Activated naive CD8-positive, alpha-beta T cell treated with anti-CD3 and anti-CD28 coated beads, Interleukin-2, amount 50 U/mL, for 24 hours (primary cell): ENCODE measurements at regions not wholly inside any gene's neighbourhood (a gene's known extent, or its start where the extent isn't known, plus 50 kb on each side); places are given as distances from the start of the nearest gene placed in this dataset.

Experiments used
- ATAC-seq: fragments of 150-1000 bp; cut with Tn5 transposase; one replicate; pipeline ENCODE4 v1.10.0; 2021
- DNase-seq: peaks from one replicate; pipeline ENCODE4 v3.0.0; 2021
- H3K27ac Mint-ChIP-seq: one replicate; pipeline ENCODE4 v1.8.0; 2021; ENCODE audit warnings: mild to moderate bottlenecking, mixed read lengths
- H3K27me3 Mint-ChIP-seq: one replicate; pipeline ENCODE4 v1.8.0; 2021; ENCODE audit warnings: mixed read lengths
- H3K36me3 Mint-ChIP-seq: one replicate; pipeline ENCODE4 v1.8.0; 2021; ENCODE audit warnings: low read depth, mixed read lengths
- H3K4me1 Mint-ChIP-seq: one replicate; pipeline ENCODE4 v1.8.0; 2021; ENCODE audit warnings: mixed read lengths
- H3K4me3 Mint-ChIP-seq: one replicate; pipeline ENCODE4 v1.8.0; 2021; ENCODE audit warnings: mild to moderate bottlenecking, moderate library complexity, mixed read lengths
- H3K9me3 Mint-ChIP-seq: one replicate; pipeline ENCODE4 v1.8.0; 2021; ENCODE audit warnings: mixed read lengths

- Mint-ChIP-seq H3K4me3 (no peak overlapping the region), H3K36me3 (no peaks in the 10 kb centered on the region), H3K9me3 (no peaks in the 10 kb centered on the region), H3K27me3 (peaks cover 5% of the 10 kb centered on the region), H3K27ac (no peak overlapping the region), H3K4me1 (no peaks in the 10 kb centered on the region)
- no peak for DNase-seq
- ATAC-seq = no peak
These were observed 390.9 kb upstream of the DAB2 start for GRCh38 chr5:39815711-39816110.

DNA sequence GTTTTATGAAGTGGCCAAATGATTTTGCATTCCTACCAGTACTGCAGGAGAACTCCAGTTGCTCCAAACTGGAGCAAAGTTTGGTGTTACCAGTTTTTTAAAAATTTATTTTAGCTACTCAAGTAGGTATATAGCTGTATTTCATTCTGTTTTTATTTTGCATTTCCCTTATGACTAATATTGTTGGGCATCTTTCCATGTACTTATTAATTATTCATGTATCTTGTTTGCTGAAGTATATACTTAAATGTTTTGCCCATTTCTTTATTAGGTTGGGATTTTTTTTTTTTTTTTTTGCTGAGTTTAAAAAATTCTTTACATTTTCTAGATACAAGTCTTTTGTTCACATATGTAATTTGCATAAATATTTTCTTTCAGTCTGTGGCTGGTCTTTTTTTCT, 386.6 kb upstream of the DAB2 start:
- ATAC-seq = no peak
- Mint-ChIP-seq H3K36me3 (no peaks in the 10 kb centered on the region), H3K4me1 (no peaks in the 10 kb centered on the region), H3K27me3 (peaks cover 5% of the 10 kb centered on the region), H3K27ac (no peak overlapping the region), H3K9me3 (no peaks in the 10 kb centered on the region), H3K4me3 (no peak overlapping the region)
- no peak for DNase-seq

DNA sequence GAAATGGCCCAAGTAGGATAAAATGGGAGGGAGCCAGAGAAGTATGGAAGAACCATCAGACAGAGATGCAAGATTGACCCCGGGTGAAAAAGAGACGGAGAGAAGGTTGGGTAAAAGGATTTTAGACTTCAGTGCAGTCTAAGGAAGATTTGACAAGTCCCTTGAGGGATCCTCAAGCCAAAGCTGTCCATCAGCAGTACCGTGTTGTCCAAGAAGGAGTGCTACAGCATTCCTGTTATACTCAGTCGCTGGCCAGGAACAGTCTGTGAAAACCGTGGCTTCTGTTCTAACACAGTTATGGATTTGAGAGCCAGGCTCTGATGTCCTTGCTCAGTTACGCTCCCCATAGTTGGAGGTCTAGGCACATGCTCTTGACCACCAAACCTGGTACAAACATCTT, 383.9 kb upstream of the DAB2 start:
- no peak for ATAC-seq
- Mint-ChIP-seq H3K4me1 (no peaks in the 10 kb centered on the region), H3K27me3 (no peaks in the 10 kb centered on the region), H3K36me3 (no peaks in the 10 kb centered on the region), H3K4me3 (no peak overlapping the region), H3K9me3 (no peaks in the 10 kb centered on the region), H3K27ac (no peak overlapping the region)
- DNase-seq = no peak

DNA sequence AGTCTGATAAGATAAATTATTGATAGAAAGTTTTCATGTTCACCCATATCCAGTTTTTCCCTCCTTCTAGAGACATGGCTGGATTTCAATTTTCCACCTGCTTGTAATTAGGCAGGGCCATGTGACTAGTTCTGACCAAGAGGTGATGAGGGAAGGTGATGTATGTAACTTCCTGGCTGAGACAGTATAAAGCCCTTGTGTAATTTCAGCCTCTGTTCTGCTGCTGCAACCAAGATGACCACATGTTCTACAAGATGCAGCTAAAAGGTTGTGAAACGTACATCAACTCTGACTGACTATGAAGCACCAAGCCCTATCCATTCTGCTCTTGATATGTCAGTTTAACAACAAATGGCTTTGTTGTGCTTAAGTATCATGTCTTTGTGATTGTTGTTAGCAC, 376.5 kb upstream of the DAB2 start:
- no peaks in the 10 kb centered on the region for H3K9me3 Mint-ChIP-seq
- H3K27me3 Mint-ChIP-seq = no peaks in the 10 kb centered on the region
- H3K4me3 Mint-ChIP-seq = no peak overlapping the region
- no peak overlapping the region for H3K27ac Mint-ChIP-seq
- H3K4me1 Mint-ChIP-seq = no peaks in the 10 kb centered on the region
- H3K36me3 Mint-ChIP-seq = no peaks in the 10 kb centered on the region
- ATAC-seq (no peak), DNase-seq (no peak)

DNA sequence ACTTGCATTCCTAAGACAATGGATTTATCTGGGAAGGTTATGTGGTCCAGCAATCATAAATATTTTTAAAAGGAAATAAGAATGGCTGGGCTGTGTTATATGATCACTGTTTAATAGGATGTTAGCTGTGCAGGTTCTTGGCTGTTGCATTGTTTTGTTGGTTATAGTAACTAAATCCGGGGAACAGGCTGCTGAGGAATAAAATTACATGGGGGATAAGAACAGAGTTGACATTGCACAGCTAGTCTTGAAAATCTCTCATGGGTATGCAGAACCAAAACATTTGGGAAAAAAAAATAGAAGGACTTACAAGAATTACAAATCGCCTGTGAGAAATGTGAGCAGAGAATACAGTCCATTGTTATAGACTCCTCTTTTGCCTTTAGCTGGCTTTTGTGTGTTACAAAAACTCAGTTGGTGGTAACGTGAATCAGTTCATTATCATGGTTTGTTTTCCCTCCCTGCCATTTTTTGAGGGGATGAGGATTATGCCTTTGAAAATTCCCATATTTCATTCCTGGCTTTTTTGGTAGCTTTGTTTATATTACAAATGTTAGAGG, 375.3 kb upstream of the DAB2 start:
- Mint-ChIP-seq H3K9me3 (no peaks in the 10 kb centered on the region), H3K27me3 (no peaks in the 10 kb centered on the region), H3K36me3 (no peaks in the 10 kb centered on the region), H3K4me3 (no peak overlapping the region), H3K27ac (no peak overlapping the region), H3K4me1 (no peaks in the 10 kb centered on the region)
- DNase-seq (no peak), ATAC-seq (no peak)

GRCh38 chr5:39799242-39799641, 374.5 kb upstream of the DAB2 start:
- Mint-ChIP-seq H3K9me3 (no peaks in the 10 kb centered on the region), H3K4me3 (no peak overlapping the region), H3K36me3 (no peaks in the 10 kb centered on the region), H3K27me3 (no peaks in the 10 kb centered on the region), H3K4me1 (no peaks in the 10 kb centered on the region), H3K27ac (no peak overlapping the region)
- DNase-seq (no peak), ATAC-seq (no peak)

GRCh38 chr5:39794513-39795210, 369.9 kb upstream of the DAB2 start:
- DNase-seq (no peak), ATAC-seq (no peak)
- Mint-ChIP-seq H3K4me1 (no peaks in the 10 kb centered on the region), H3K36me3 (no peaks in the 10 kb centered on the region), H3K27ac (no peak overlapping the region), H3K9me3 (no peaks in the 10 kb centered on the region), H3K4me3 (no peak overlapping the region), H3K27me3 (no peaks in the 10 kb centered on the region)

GRCh38 chr5:39785410-39785809, 360.6 kb upstream of the DAB2 start:
- no peaks in the 10 kb centered on the region for H3K9me3 Mint-ChIP-seq
- no peaks in the 10 kb centered on the region for H3K4me1 Mint-ChIP-seq
- H3K4me3 Mint-ChIP-seq = no peak overlapping the region
- no peak for ATAC-seq
- no peaks in the 10 kb centered on the region for H3K27me3 Mint-ChIP-seq
- H3K27ac Mint-ChIP-seq = no peak overlapping the region
- no peaks in the 10 kb centered on the region for H3K36me3 Mint-ChIP-seq
- no peak for DNase-seq

GRCh38 chr5:39783756-39784421, 359.1 kb upstream of the DAB2 start:
- no peak overlapping the region for H3K4me3 Mint-ChIP-seq
- no peak for ATAC-seq
- no peak overlapping the region for H3K27ac Mint-ChIP-seq

DNA sequence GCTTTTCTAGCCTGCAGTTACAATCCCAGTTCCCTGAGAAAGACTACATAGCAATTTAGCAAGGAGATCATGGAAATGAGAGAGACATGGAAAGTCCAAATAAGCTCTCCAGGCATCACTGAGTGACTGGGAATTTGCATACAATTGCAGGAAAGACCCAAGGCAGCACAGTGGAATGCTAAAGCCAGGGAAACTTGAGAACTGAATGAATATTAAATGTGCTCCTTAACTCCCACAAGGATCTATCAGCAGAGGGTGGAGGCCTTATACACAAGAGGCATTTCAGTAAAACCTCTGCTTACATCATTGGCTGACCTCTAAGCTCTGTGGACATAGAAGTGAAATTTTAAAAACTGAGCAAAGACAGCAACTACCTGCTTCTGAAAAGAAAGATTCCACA, 355.6 kb upstream of the DAB2 start:
- peaks cover 10% of the 10 kb centered on the region for H3K27me3 Mint-ChIP-seq
- H3K27ac Mint-ChIP-seq = no peak overlapping the region
- no peaks in the 10 kb centered on the region for H3K9me3 Mint-ChIP-seq
- no peak overlapping the region for H3K4me3 Mint-ChIP-seq
- no peaks in the 10 kb centered on the region for H3K36me3 Mint-ChIP-seq
- no peaks in the 10 kb centered on the region for H3K4me1 Mint-ChIP-seq
- ATAC-seq (no peak), DNase-seq (no peak)

More at GRCh38 chr5:39783756-39784421, 359.1 kb upstream of the DAB2 start:
- no peaks in the 10 kb centered on the region for H3K36me3 Mint-ChIP-seq
- H3K27me3 Mint-ChIP-seq = peaks cover 4% of the 10 kb centered on the region
- no peak for DNase-seq
- H3K4me1 Mint-ChIP-seq = no peaks in the 10 kb centered on the region
- no peaks in the 10 kb centered on the region for H3K9me3 Mint-ChIP-seq

GRCh38 chr5:39779831-39780230, 355.1 kb upstream of the DAB2 start:
- Mint-ChIP-seq H3K36me3 (no peaks in the 10 kb centered on the region), H3K4me3 (no peak overlapping the region), H3K27me3 (peaks cover 10% of the 10 kb centered on the region), H3K4me1 (no peaks in the 10 kb centered on the region), H3K9me3 (no peaks in the 10 kb centered on the region), H3K27ac (no peak overlapping the region)
- ATAC-seq (no peak), DNase-seq (no peak)

DNA sequence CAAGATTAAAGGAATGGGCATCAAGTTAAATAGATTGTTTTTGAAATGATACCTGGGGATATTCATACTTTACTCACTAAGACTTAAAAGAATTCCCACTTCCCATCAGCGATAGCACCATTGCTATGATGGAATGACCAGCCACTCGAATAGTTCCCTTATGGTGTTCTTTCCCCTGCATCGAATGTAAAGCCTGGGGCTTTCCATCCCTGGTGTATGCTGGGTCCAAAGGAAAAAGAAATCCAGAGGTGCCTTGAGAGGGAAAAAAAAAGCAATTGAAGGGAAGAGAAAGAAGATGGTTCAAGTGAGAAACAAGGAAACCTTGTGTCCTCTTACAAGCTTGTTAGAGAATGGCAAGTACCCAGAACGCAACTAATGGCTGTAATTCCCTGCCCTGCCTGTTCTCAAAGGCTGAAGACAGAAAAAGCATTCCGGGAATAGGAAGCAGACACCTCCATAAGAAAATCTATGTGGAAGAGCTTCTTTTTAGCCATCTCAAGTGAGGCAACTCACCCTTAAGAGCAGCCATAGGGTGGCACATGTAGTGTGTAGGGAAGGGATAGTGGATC, 351.1 kb upstream of the DAB2 start:
- ATAC-seq (no peak), DNase-seq (no peak)
- Mint-ChIP-seq H3K27me3 (peaks cover 14% of the 10 kb centered on the region), H3K9me3 (no peaks in the 10 kb centered on the region), H3K36me3 (no peaks in the 10 kb centered on the region), H3K4me1 (no peaks in the 10 kb centered on the region), H3K4me3 (no peak overlapping the region), H3K27ac (no peak overlapping the region)

DNA sequence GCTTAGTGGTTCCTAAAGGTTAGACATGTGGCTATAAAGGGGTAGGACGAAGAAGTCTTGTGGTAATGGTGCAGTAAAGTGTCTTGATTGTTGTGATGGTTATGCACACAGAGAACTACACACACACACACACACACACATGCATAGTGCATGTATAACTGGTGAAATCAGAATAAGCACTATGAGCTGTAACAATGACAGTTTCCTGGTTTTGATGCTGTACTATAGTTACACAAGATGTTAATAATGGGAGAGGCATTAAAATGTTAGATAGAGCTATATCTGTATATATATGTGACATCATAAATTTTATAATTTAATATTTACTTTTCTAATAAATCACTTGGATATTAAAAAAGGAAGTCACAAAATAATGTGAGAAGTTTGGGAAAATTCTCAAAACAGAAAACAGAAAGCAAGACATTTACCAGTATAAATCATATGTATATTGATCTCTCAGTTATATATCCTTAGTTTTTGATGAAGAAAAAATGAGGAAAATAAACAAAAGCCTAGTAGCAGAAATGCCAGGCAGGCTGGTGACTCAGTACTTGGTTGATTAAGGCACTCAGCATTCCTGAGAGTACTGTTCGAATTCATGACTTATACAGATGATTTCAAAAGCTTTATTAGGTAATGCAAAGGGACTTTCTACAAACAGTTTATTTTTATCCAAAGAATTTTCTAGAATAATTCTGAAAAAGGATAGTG, 350.5 kb upstream of the DAB2 start:
- Mint-ChIP-seq H3K4me3 (no peak overlapping the region), H3K9me3 (no peaks in the 10 kb centered on the region), H3K27me3 (peaks cover 14% of the 10 kb centered on the region), H3K36me3 (no peaks in the 10 kb centered on the region), H3K27ac (no peak overlapping the region), H3K4me1 (no peaks in the 10 kb centered on the region)
- no peak for ATAC-seq
- no peak for DNase-seq

- Mint-ChIP-seq H3K4me3 (no peak overlapping the region), H3K27me3 (peaks cover 14% of the 10 kb centered on the region), H3K36me3 (no peaks in the 10 kb centered on the region), H3K27ac (no peak overlapping the region), H3K4me1 (no peaks in the 10 kb centered on the region), H3K9me3 (no peaks in the 10 kb centered on the region)
- DNase-seq = no peak
- no peak for ATAC-seq
These were observed 349.8 kb upstream of the DAB2 start for GRCh38 chr5:39774605-39775004.

DNA sequence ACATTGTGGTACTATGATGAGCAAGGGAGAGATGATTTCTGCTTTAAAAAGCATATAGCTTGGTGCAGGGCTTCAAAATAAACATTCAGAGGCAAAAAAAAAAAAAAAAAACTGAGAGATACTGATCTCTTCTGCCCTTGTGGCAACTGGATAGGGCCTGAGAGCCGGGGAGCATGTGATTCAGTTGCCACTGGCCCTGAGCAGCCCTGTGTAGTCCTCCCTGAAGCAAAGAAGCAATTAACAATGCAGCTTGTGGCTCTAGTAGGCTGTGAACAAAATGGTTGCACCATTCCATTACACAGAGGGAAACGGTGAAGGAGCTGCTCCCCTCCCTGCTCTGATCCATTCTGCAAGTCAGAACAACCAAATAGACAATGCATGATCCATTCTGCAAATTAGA, 347.5 kb upstream of the DAB2 start:
- Mint-ChIP-seq H3K27ac (no peak overlapping the region), H3K4me3 (no peak overlapping the region), H3K27me3 (peaks cover 7% of the 10 kb centered on the region), H3K36me3 (no peaks in the 10 kb centered on the region), H3K9me3 (no peaks in the 10 kb centered on the region), H3K4me1 (no peaks in the 10 kb centered on the region)
- ATAC-seq (no peak), DNase-seq (no peak)
